IMR-90 (cell line): ENCODE measurements at regions not wholly inside any gene's neighbourhood (a gene's known extent, or its start where the extent isn't known, plus 50 kb on each side); places are given as distances from the start of the nearest gene placed in this dataset.

Experiments
- ATAC-seq: fragments of 200-7000 bp; cut with Tn5 transposase; 2 replicates; pipeline ENCODE4 v1.9.1; 2020; ENCODE audit warnings: low read depth, mild to moderate bottlenecking, moderate library complexity
- BruUV-seq: library from RNA; stranded (reverse); fragments of 400-500 nt; replicated peaks from 2 replicates; lab custom pipeline; 2021; lab: Mats Ljungman, UMichigan
- CTCF ChIA-PET: fragments of 300-600 bp; formaldehyde crosslinking; extraction: SDS; loops from one replicate; lab custom pipeline; 2021; ENCODE audit warnings: antibody characterized with exemption; lab: Yijun Ruan, JAX
- POLR2A ChIA-PET: fragments of 300-600 bp; sonication (Branson Sonifier 250); formaldehyde crosslinking; loops from one replicate; lab custom pipeline; 2022; ENCODE audit warnings: antibody characterized with exemption; ENCODE audit not compliant: unreplicated experiment; lab: Charles Lee
- DNase-seq: peaks from one replicate; pipeline ENCODE4 v3.0.0; 2013
- H2AFZ ChIP-seq: replicated peaks from 2 replicates; pipeline ENCODE3; 2013; ENCODE audit warnings: low read length, mild to moderate bottlenecking; ENCODE audit not compliant: poor library complexity
- H2AK5ac ChIP-seq: 2 replicates; pipeline ENCODE4 v1.6.1; 2013; ENCODE audit warnings: low read depth, low read length, inconsistent platforms
- H2AK9ac ChIP-seq: replicated peaks from 2 replicates; pipeline ENCODE3; 2013; ENCODE audit warnings: mild to moderate bottlenecking, low read depth, low read length, moderate library complexity; ENCODE audit not compliant: poor library complexity
- H2BK120ac ChIP-seq: 2 replicates; pipeline ENCODE4 v1.6.1; 2013; ENCODE audit warnings: low read depth, low read length, inconsistent platforms
- H2BK15ac ChIP-seq: 3 replicates; pipeline ENCODE4 v1.6.1; 2013; ENCODE audit warnings: low read depth, low read length, inconsistent platforms
- H2BK20ac ChIP-seq: 2 replicates; pipeline ENCODE4 v1.6.1; 2013; ENCODE audit warnings: low read depth, mild to moderate bottlenecking, inconsistent platforms, low read length, moderate library complexity
- H2BK5ac ChIP-seq: 2 replicates; pipeline ENCODE4 v1.6.1; 2013; ENCODE audit warnings: mild to moderate bottlenecking, low read depth, low read length, inconsistent platforms; ENCODE audit not compliant: poor library complexity, severe bottlenecking
- H3K14ac ChIP-seq: replicated peaks from 2 replicates; pipeline ENCODE4 v1.6.1; 2013; ENCODE audit warnings: low read depth, low read length, inconsistent platforms
- H3K18ac ChIP-seq: 2 replicates; pipeline ENCODE4 v1.6.1; 2013; ENCODE audit warnings: low read depth, low read length, control low read depth
- H3K23ac ChIP-seq: 2 replicates; pipeline ENCODE4 v1.6.1; 2013; ENCODE audit warnings: low read depth, low read length, inconsistent platforms
- H3K27ac ChIP-seq: 2 replicates; pipeline ENCODE4 v1.5.1; 2013; ENCODE audit warnings: mild to moderate bottlenecking, control low read depth, low read length; ENCODE audit not compliant: insufficient read depth
- H3K27me3 ChIP-seq: 2 replicates; pipeline ENCODE4 v1.6.1; 2013; ENCODE audit warnings: low read length; ENCODE audit not compliant: control insufficient read depth, insufficient read depth
- H3K36me3 ChIP-seq: 2 replicates; pipeline ENCODE4 v1.6.1; 2013; ENCODE audit warnings: low read length, mixed read lengths; ENCODE audit not compliant: control insufficient read depth, insufficient read depth
- H3K4ac ChIP-seq: 2 replicates; pipeline ENCODE4 v1.6.1; 2013; ENCODE audit warnings: low read depth, low read length, inconsistent platforms
- H3K4me1 ChIP-seq: 2 replicates; pipeline ENCODE4 v1.6.1; 2013; ENCODE audit warnings: low read length, mixed read lengths; ENCODE audit not compliant: control insufficient read depth, insufficient read depth
- H3K4me2 ChIP-seq: 2 replicates; pipeline ENCODE4 v1.6.1; 2013; ENCODE audit warnings: low read depth, mild to moderate bottlenecking, control low read depth, low read length, moderate library complexity
- H3K4me3 ChIP-seq: 2 replicates; pipeline ENCODE4 v1.5.1; 2013; ENCODE audit warnings: low read depth, mild to moderate bottlenecking, control low read depth, low read length, moderate library complexity; ENCODE audit not compliant: insufficient read depth
- H3K56ac ChIP-seq: 2 replicates; pipeline ENCODE4 v1.6.1; 2013; ENCODE audit warnings: low read length, inconsistent platforms; ENCODE audit not compliant: insufficient read depth; ENCODE audit errors: extremely low read depth
- H3K79me1 ChIP-seq, 2 experiments: 2 replicates each; pipeline ENCODE4 v1.6.1; 2013; ENCODE audit warnings: low read length in 2 of 2, inconsistent platforms in 1 of 2, low read depth in 1 of 2
- H3K9ac ChIP-seq: 2 replicates; pipeline ENCODE4 v1.6.1; 2013; ENCODE audit warnings: low read depth, low read length, control low read depth
- H3K9me1 ChIP-seq: 2 replicates; pipeline ENCODE4 v1.6.1; 2013; ENCODE audit warnings: low read length, inconsistent platforms; ENCODE audit not compliant: insufficient read depth
- H3K9me3 ChIP-seq: 2 replicates; pipeline ENCODE4 v1.6.1; 2013; ENCODE audit warnings: low read length; ENCODE audit not compliant: control insufficient read depth, insufficient read depth
- H4K20me1 ChIP-seq: 2 replicates; pipeline ENCODE4 v1.6.1; 2013; ENCODE audit warnings: low read length, inconsistent platforms; ENCODE audit not compliant: insufficient read depth
- H4K5ac ChIP-seq: 2 replicates; pipeline ENCODE4 v1.6.1; 2013; ENCODE audit warnings: mild to moderate bottlenecking, low read depth, low read length, control low read depth
- H4K8ac ChIP-seq, 2 experiments: 2 replicates each; pipeline ENCODE4 v1.6.1; 2013; ENCODE audit warnings: low read depth in 2 of 2, low read length in 2 of 2, control low read depth in 1 of 2, inconsistent platforms in 1 of 2
- H4K91ac ChIP-seq: 2 replicates; pipeline ENCODE4 v1.6.1; 2013; ENCODE audit warnings: low read depth, low read length, inconsistent platforms; ENCODE audit not compliant: insufficient read depth
- BHLHE40 ChIP-seq: fragments of 150-350 bp; IDR thresholded peaks from 2 replicates; pipeline ENCODE4 v1.6.1; 2016; ENCODE audit warnings: mild to moderate bottlenecking, low read depth, low read length
- CHD1 ChIP-seq: IDR thresholded peaks from 2 replicates; pipeline ENCODE4 v1.6.1; 2012; ENCODE audit warnings: low read depth, low read length, improper control_type of control experiment
- FOS ChIP-seq: fragments of 150-350 bp; IDR thresholded peaks from 2 replicates; pipeline ENCODE4 v1.6.1; 2016; ENCODE audit warnings: low read depth, low read length
- MAZ ChIP-seq: IDR thresholded peaks from 2 replicates; pipeline ENCODE4 v1.6.1; 2012; ENCODE audit warnings: low read depth, mild to moderate bottlenecking, low read length, improper control_type of control experiment, moderate library complexity, borderline replicate concordance
- MXI1 ChIP-seq: IDR thresholded peaks from 2 replicates; pipeline ENCODE4 v1.6.1; 2012; ENCODE audit warnings: low read depth, mild to moderate bottlenecking, low read length, moderate library complexity, borderline replicate concordance
- NFE2L2 ChIP-seq: fragments of 150-350 bp; IDR thresholded peaks from 2 replicates; pipeline ENCODE4 v1.6.1; 2016; ENCODE audit warnings: low read depth, mild to moderate bottlenecking, low read length
- WGBS, 2 experiments: methylation state at CpG; one replicate each; pipeline versions ENCODE4 v1.1.5 to v1.1.7; 2013; ENCODE audit warnings: missing lambda C conversion rate in 2 of 2; ENCODE audit not compliant: insufficient read length in 1 of 2; ENCODE audit errors: extremely low coverage in 2 of 2; 5-methylcytosine and 5-hydroxymethylcytosine counted together
- dilution Hi-C: fragments of 300-500 bp; cut with HindIII; formaldehyde crosslinking; loops from one replicate; pipeline ENCODE4 v1.14.3; 2018; ENCODE audit warnings: low sequenced_read_pairs; ENCODE audit not compliant: unreplicated experiment
- in situ Hi-C: fragments of 300-500 bp; cut with MboI; formaldehyde crosslinking; loops from 3 replicates; pipeline ENCODE4 v1.14.3; 2019; ENCODE audit warnings: low sequenced_read_pairs, inconsistent platforms, mixed read lengths
- intact Hi-C: fragments of 100-400 bp; cut with micrococcal nuclease; formaldehyde crosslinking; loops from 2 replicates; pipeline ENCODE4 v1.10.0; 2022
- TF ChIP-seq, protein P1 (sequence below): fragments of 150-350 bp; IDR thresholded peaks from 2 replicates; pipeline ENCODE4 v1.6.1; 2016; ENCODE audit warnings: low read depth, mild to moderate bottlenecking, low read length, moderate library complexity, borderline replicate concordance

DNA sequence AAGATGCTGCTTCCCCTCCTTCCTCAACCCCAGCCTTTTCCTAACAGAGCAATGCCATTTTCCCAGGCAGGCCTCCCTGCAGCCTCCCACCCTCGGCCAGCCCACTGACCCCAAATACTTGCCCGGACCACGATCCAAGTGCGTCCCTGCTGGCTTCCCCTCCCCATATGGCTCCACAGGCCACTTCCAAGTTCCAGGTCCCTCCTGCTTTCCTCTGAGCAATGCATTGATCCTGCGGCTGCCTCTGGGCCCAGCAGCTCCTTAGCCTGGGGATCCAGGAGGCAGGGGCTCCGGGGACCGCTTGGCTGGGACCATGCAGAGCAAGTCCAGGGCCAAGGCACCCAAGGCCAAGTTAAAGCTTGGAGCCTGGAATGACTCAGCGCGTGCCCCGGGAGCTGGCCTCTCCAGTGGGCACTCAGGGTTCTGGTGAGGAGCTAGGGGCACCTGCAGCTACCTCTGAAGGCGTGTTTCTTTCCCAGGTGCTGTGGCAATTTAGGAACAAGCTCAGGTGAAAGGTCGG lies 51.9 kb upstream of the ENPP7 start:
- no TSS peak for BruUV-seq
- dilution Hi-C loops, result no loop called here
- ATAC-seq, result no peak

More for the DNA sequence above, 51.9 kb upstream of the ENPP7 start:
- TF ChIP-seq, protein P1, sequence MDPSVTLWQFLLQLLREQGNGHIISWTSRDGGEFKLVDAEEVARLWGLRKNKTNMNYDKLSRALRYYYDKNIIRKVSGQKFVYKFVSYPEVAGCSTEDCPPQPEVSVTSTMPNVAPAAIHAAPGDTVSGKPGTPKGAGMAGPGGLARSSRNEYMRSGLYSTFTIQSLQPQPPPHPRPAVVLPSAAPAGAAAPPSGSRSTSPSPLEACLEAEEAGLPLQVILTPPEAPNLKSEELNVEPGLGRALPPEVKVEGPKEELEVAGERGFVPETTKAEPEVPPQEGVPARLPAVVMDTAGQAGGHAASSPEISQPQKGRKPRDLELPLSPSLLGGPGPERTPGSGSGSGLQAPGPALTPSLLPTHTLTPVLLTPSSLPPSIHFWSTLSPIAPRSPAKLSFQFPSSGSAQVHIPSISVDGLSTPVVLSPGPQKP, result no peak
- TF ChIP-seq FOS (no peak), NFE2L2 (no peak), CHD1 (no peak), MXI1 (no peak), BHLHE40 (no peak), MAZ (no peak)
- Histone ChIP-seq H3K4me3 (no peak overlapping the region), H4K8ac (no peak overlapping the region), H3K4me2 (no peak overlapping the region), H2BK120ac (no peak overlapping the region), H3K4ac (no peak overlapping the region), H2BK5ac (no peak overlapping the region), H3K4me1 (no peaks in the 10 kb centered on the region), H3K14ac (no peak overlapping the region), H3K36me3 (no peaks in the 10 kb centered on the region), H4K20me1 (no peaks in the 10 kb centered on the region), H4K91ac (no peak overlapping the region), H3K27me3 (peaks cover 5% of the 10 kb centered on the region; the same call in 1 of the 2 replicates), H3K27ac (no peak overlapping the region), H2BK15ac (no peak overlapping the region), H2AK5ac (no peak overlapping the region), H3K23ac (no peak overlapping the region), H3K9me3 (peaks cover 10% of the 10 kb centered on the region), H2AFZ (no peak overlapping the region), H3K79me1 (no peaks in the 10 kb centered on the region), H3K18ac (no peak overlapping the region), H3K9ac (no peak overlapping the region), H3K9me1 (no peaks in the 10 kb centered on the region), H2AK9ac (no peak overlapping the region), H4K5ac (no peak overlapping the region), H3K56ac (no peak overlapping the region), H2BK20ac (no peak overlapping the region)
- ChIA-PET CTCF (no interaction called here), POLR2A (no interaction called here)
- 44% methylated on average over 7 of the region's 12 CpGs; no CpG with 5 or more reads in 1 of the 2 experiments for WGBS, 2 experiments
- intact Hi-C loops, result no loop called here
- in situ Hi-C loops, result no loop called here
- DNase-seq, result no peak
